ENCODE measurements at regions not wholly inside any gene's neighbourhood (a gene's known extent, or its start where the extent isn't known, plus 50 kb on each side); places are given as distances from the start of the nearest gene placed in this dataset.

GRCh38 chr10:88048312-88048711 is 184.9 kb downstream of the PTEN start:
- TF ChIP-seq EZH2 (IDR thresholded peaks at IDR 0.05; ENCODE audit: borderline replicate concordance, low read depth, low read length, poor library complexity, severe bottlenecking) (no peak), CTCF (conservative IDR thresholded peaks at IDR 0.05; ENCODE audit: low read depth, low read length) (no peak)

Measured in A673 (cell line).